Right lobe of liver (tissue), 4 donors: ENCODE measurements at regions not wholly inside any gene's neighbourhood (a gene's known extent, or its start where the extent isn't known, plus 50 kb on each side); places are given as distances from the start of the nearest gene placed in this dataset.

Experiments
- CTCF ChIP-seq, 4 donors: fragments of 200-600 bp in 3 of 4; fragments of 450-650 bp in 1 of 4; IDR thresholded peaks; one replicate each; pipeline versions ENCODE4 v1.5.1 to v1.8.0; 2016 to 2022; ENCODE audit warnings: antibody characterized with exemption in 4 of 4, mild to moderate bottlenecking in 2 of 4
- POLR2A ChIP-seq: fragments of 450-650 bp; IDR thresholded peaks from one replicate; pipeline ENCODE4 v1.6.1; 2017; ENCODE audit warnings: antibody characterized with exemption, mild to moderate bottlenecking
- donor health status: DM: no; HTN: no; CAD: no.
- donor health status: DM: no; HTN: no; CAD: no.
- donor health status: DM: no; HTN: yes; CAD: no.

- TF ChIP-seq CTCF (IDR thresholded peaks at IDR 0.05) (no peak), POLR2A (no peak)
Measured at GRCh38 chr18:75521816-75522215, 94.3 kb upstream of the SMIM21 start.
